ENCODE measurements at regions not wholly inside any gene's neighbourhood (a gene's known extent, or its start where the extent isn't known, plus 50 kb on each side); places are given as distances from the start of the nearest gene placed in this dataset.

DNA sequence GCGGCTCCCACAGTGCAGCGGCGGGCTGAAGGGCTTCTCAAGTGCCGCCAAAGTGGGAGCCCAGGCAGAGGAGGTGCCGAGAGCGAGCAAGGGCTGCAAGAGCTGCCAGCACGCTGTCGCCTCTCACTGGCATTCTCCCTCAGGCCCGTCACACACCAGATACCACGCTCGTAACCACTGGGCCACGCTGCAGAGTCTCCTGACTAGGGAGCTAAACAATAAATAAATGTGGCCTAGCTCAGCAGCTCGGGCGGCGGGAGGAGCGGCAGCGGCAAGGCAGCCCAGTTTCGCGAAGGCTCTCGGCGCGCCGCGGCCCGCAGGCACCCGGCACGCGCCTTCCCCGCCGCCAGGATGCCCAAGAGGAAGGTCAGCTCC, 55.9 kb upstream of the FAM174B start:
- TF ChIP-seq SUZ12 (IDR thresholded peaks at IDR 0.05; ENCODE audit: extremely low read depth, insufficient read depth, insufficient read length) (no peak), ZNF274 (IDR thresholded peaks at IDR 0.05; ENCODE audit: low read depth, low read length) (no peak), YY1 (IDR thresholded peaks at IDR 0.05; ENCODE audit: insufficient read depth, insufficient read length) (no peak)
